ENCODE measurements at regions not wholly inside any gene's neighbourhood (a gene's known extent, or its start where the extent isn't known, plus 50 kb on each side); places are given as distances from the start of the nearest gene placed in this dataset.

DNA sequence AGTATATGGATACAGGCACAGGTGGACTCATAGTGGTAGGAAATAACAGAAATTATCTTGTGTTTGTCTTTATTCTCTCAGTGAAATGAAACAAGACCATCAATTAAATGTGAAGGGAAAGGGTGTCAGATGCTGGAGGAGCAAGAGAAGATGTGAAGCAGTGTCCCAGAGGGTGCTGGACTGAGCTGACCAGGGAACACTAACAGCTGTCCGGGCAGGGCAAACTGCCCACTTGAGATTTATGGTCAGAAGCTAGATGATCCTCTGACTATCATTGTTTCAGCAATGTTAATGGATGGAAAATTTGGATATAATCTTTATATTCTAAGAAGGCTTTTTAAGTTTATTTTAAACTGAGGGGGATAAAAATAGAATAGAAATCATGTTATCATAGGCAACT lies 267.2 kb upstream of the SLC7A11 start:
- no peak overlapping the region for H3K4me3 ChIP-seq (ENCODE audit: control insufficient read depth, low read depth, low read length)
- no peak for DNase-seq (ENCODE audit: low read depth)
- no peak for TF ChIP-seq CTCF (conservative IDR thresholded peaks at IDR 0.05; ENCODE audit: control insufficient read depth, insufficient read depth, low read depth, low read length)

DNA sequence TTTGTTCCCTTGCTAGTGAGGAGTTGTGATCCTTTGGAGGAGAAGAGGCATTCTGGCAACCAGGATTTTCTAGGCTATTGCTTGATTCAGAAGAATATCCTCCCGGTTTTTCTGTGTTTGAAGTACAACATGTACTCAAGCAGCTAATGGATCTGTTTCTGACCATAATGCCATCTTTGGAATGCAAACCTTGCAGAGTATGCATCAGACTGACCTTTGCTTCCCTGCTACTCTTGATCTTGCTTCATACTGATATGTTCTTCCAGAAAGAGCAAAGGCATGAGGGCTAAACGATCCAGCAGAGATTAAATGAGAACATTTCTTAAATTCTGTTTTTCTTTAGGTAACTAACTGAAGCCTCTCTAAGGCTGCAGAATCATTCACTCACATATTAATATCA lies 265.4 kb upstream of the SLC7A11 start:
- DNase-seq (ENCODE audit: low read depth), result peak; percentile 23
- no peak for TF ChIP-seq CTCF (conservative IDR thresholded peaks at IDR 0.05; ENCODE audit: control insufficient read depth, insufficient read depth, low read depth, low read length)
- no peak overlapping the region for H3K4me3 ChIP-seq (ENCODE audit: control insufficient read depth, low read depth, low read length)

DNA sequence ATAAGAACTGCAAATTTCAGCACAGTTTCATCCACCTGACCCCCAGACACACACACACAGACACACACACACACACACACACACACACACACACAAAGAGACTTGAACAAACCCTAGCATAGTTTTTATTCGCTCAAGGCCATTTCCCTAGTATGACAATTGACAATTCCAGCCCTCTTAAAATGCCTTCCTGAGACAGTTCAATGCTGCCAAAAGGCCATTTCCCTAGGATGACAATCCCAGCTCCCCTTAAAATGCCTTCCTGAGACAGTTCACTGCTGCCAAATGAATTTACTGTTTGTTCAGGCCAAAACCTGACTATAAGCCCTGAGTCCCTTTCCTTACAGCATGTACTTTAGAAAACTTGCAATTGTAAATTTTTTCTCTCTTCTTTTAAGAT lies 259.5 kb upstream of the SLC7A11 start:
- no peak for DNase-seq (ENCODE audit: low read depth)
- no peak overlapping the region for H3K4me3 ChIP-seq (ENCODE audit: control insufficient read depth, low read depth, low read length)
- no peak for TF ChIP-seq CTCF (conservative IDR thresholded peaks at IDR 0.05; ENCODE audit: control insufficient read depth, insufficient read depth, low read depth, low read length)

- no peak for TF ChIP-seq CTCF (conservative IDR thresholded peaks at IDR 0.05; ENCODE audit: control insufficient read depth, insufficient read depth, low read depth, low read length)
- no peak overlapping the region for H3K4me3 ChIP-seq (ENCODE audit: control insufficient read depth, low read depth, low read length)
- no peak for DNase-seq (ENCODE audit: low read depth)
These were observed 258.7 kb upstream of the SLC7A11 start for GRCh38 chr4:138500869-138501268.

DNA sequence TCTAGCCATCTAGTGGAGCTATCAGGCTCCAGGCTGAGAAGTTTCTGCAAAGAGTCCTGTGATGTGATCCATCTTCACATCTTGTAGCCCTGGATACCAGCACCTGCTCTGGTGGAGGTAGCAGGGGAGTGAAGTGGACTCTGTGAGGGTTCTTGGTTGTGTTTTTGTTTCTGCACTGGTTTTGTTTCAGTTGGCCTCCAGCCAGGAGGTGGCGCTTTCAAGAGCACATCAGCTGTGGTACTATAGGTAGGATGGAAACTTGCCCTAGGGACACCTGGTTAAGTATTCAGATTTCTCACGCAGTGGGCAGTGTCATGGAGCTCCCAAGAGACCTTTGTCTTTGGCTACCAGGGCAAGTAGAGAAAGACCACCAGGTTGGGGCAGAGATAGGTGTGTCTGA lies 257.5 kb upstream of the SLC7A11 start:
- no peak overlapping the region for H3K4me3 ChIP-seq (ENCODE audit: control insufficient read depth, low read depth, low read length)
- no peak for TF ChIP-seq CTCF (conservative IDR thresholded peaks at IDR 0.05; ENCODE audit: control insufficient read depth, insufficient read depth, low read depth, low read length)
- DNase-seq (ENCODE audit: low read depth), result no peak

DNA sequence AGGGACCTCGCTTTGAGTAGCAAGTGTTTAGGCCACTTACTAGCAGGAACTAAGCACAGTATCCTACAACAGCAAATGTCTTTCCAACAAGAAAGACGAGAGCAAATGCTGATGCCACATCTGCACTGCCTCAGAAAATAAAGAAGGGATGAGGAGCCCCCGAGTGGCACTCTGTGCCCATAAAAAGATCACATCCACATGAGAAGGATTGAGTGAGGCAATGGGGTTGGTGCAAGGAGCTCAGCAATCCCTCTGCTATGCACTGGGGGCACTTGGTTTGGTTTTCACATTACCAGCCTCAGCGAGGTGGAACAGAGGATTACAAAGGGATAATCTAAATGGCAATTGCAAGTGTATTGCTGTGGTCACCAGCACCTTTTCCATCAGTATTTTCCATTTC lies 252.8 kb upstream of the SLC7A11 start:
- no peak overlapping the region for H3K4me3 ChIP-seq (ENCODE audit: control insufficient read depth, low read depth, low read length)
- peak; percentile 10 for DNase-seq (ENCODE audit: low read depth)
- TF ChIP-seq CTCF (conservative IDR thresholded peaks at IDR 0.05; ENCODE audit: control insufficient read depth, insufficient read depth, low read depth, low read length), result no peak

GRCh38 chr4:138494116-138494515 lies 252.0 kb upstream of the SLC7A11 start:
- TF ChIP-seq CTCF (conservative IDR thresholded peaks at IDR 0.05; ENCODE audit: control insufficient read depth, insufficient read depth, low read depth, low read length), result no peak
- no peak overlapping the region for H3K4me3 ChIP-seq (ENCODE audit: control insufficient read depth, low read depth, low read length)
- no peak for DNase-seq (ENCODE audit: low read depth)

All from fibroblast of mammary gland (primary cell).